ENCODE measurements at regions not wholly inside any gene's neighbourhood (a gene's known extent, or its start where the extent isn't known, plus 50 kb on each side); places are given as distances from the start of the nearest gene placed in this dataset.

- H3K4me3 ChIP-seq, result peak overlapping the region; percentile 53 to 75
- H3K36me3 ChIP-seq (ENCODE audit: low read depth, missing control alignments), result no peaks in the 10 kb centered on the region
- H3K27me3 ChIP-seq, result no peaks in the 10 kb centered on the region
- TF ChIP-seq CTCF (IDR thresholded peaks at IDR 0.05), result no peak
- DNase-seq, result peak; percentile 28
- peak overlapping the region in 1 of 2 donors; percentile 79 for H3K27ac ChIP-seq
- intact Hi-C loops (cut with DNase I; ENCODE audit: low total_unique reads), result no loop called here
- no peaks in the 10 kb centered on the region for H3K4me1 ChIP-seq
- 44 to 50% methylated on average over 17 to 18 of the region's 18 CpGs for WGBS, 2 donors
- H3K9me3 ChIP-seq, result no peaks in the 10 kb centered on the region
Measured at GRCh38 chr5:127228540-127229184, 61.9 kb upstream of the MEGF10 start.

- peak; percentile 64 for DNase-seq
- Histone ChIP-seq H3K4me1 (no peaks in the 10 kb centered on the region), H3K9me3 (no peaks in the 10 kb centered on the region), H3K27ac (peak overlapping the region; percentile 67 to 79), H3K4me3 (peak overlapping the region; percentile 53 to 75), H3K36me3 (ENCODE audit: low read depth, missing control alignments) (no peaks in the 10 kb centered on the region), H3K27me3 (no peaks in the 10 kb centered on the region)
- intact Hi-C loops (cut with DNase I; ENCODE audit: low total_unique reads), result no loop called here
- WGBS, 2 donors, result 0 to 1% methylated on average over 53 to 56 of the region's 61 CpGs
- no peak for TF ChIP-seq POLR2A (IDR thresholded peaks at IDR 0.05)
- TF ChIP-seq CTCF (IDR thresholded peaks at IDR 0.05), result peak in 1 of 3 experiments; percentile 23
Measured at GRCh38 chr5:127229185-127229889, 61.3 kb upstream of the MEGF10 start.

- intact Hi-C loops (cut with DNase I; ENCODE audit: low total_unique reads), result no loop called here
- no peak for DNase-seq
- Histone ChIP-seq H3K9me3 (no peaks in the 10 kb centered on the region), H3K27ac (no peak overlapping the region), H3K4me1 (no peaks in the 10 kb centered on the region), H3K36me3 (ENCODE audit: low read depth, missing control alignments) (no peaks in the 10 kb centered on the region), H3K27me3 (no peaks in the 10 kb centered on the region), H3K4me3 (no peak overlapping the region)
- TF ChIP-seq CTCF (IDR thresholded peaks at IDR 0.05) (no peak), POLR2A (IDR thresholded peaks at IDR 0.05) (no peak)
- WGBS, 2 donors, result 90 to 93% methylated on average over 3 of the region's 3 CpGs
Measured at GRCh38 chr5:127231118-127231517, 59.5 kb upstream of the MEGF10 start.

- H3K27me3 ChIP-seq, result no peaks in the 10 kb centered on the region
- TF ChIP-seq POLR2A (IDR thresholded peaks at IDR 0.05) (no peak), CTCF (IDR thresholded peaks at IDR 0.05) (no peak)
- no peak overlapping the region for H3K4me3 ChIP-seq
- no peaks in the 10 kb centered on the region for H3K36me3 ChIP-seq (ENCODE audit: low read depth, missing control alignments)
- DNase-seq, result no peak
- no peak overlapping the region for H3K27ac ChIP-seq
- intact Hi-C loops (cut with DNase I; ENCODE audit: low total_unique reads), result no loop called here
- 84 to 87% methylated on average over 3 of the region's 3 CpGs for WGBS, 2 donors
- no peaks in the 10 kb centered on the region for H3K4me1 ChIP-seq
- no peaks in the 10 kb centered on the region for H3K9me3 ChIP-seq
Measured at GRCh38 chr5:127233590-127233989, 57.0 kb upstream of the MEGF10 start.

- Histone ChIP-seq H3K4me1 (no peaks in the 10 kb centered on the region), H3K27me3 (no peaks in the 10 kb centered on the region), H3K9me3 (no peaks in the 10 kb centered on the region), H3K4me3 (no peak overlapping the region), H3K36me3 (ENCODE audit: low read depth, missing control alignments) (no peaks in the 10 kb centered on the region), H3K27ac (no peak overlapping the region)
- intact Hi-C loops (cut with DNase I; ENCODE audit: low total_unique reads), result no loop called here
- TF ChIP-seq CTCF (IDR thresholded peaks at IDR 0.05), result no peak
- no peak for TF ChIP-seq POLR2A (IDR thresholded peaks at IDR 0.05)
- DNase-seq, result no peak
- WGBS, 2 donors, result 91 to 92% methylated on average over 4 of the region's 4 CpGs
Measured at GRCh38 chr5:127235136-127235535, 55.5 kb upstream of the MEGF10 start.

All from testis (tissue), 2 donors.